Left forelimb (tissue), 1 donor: ENCODE measurements at regions not wholly inside any gene's neighbourhood (a gene's known extent, or its start where the extent isn't known, plus 50 kb on each side); places are given as distances from the start of the nearest gene placed in this dataset.
"Not testable (repeated sequence)": the region's sequence is repeated elsewhere in the genome, so short reads cannot be mapped to it uniquely, and the experiment has no call there.

ENCODE experiments used
- DNase-seq: peaks from one replicate; pipeline ENCODE4 v3.0.0-alpha.2; 2018; ENCODE audit warnings: low spot score

GRCh38 chr4:124943145-124943889, 230.8 kb upstream of the ANKRD50 start:
- no peak for DNase-seq

- no peak for DNase-seq
Observed at GRCh38 chr4:124941267-124941666, 228.7 kb upstream of the ANKRD50 start.

- DNase-seq = no peak
Observed at GRCh38 chr4:124940387-124940786, 227.9 kb upstream of the ANKRD50 start.

GRCh38 chr4:124939908-124940307, 227.4 kb upstream of the ANKRD50 start:
- DNase-seq = no peak

- DNase-seq = no peak
Observed at GRCh38 chr4:124938836-124939235, 226.3 kb upstream of the ANKRD50 start.

GRCh38 chr4:124937993-124938392, 225.5 kb upstream of the ANKRD50 start:
- DNase-seq = no peak

GRCh38 chr4:124936427-124936826, 223.9 kb upstream of the ANKRD50 start:
- peak; percentile 74 for DNase-seq

- DNase-seq = no peak
Observed at GRCh38 chr4:124934916-124935315, 222.4 kb upstream of the ANKRD50 start.

GRCh38 chr4:124933521-124933920, 221.0 kb upstream of the ANKRD50 start:
- DNase-seq = no peak

GRCh38 chr4:124932447-124932846, 219.9 kb upstream of the ANKRD50 start:
- no peak for DNase-seq

- DNase-seq = no peak
Observed at GRCh38 chr4:124931050-124931449, 218.5 kb upstream of the ANKRD50 start.

GRCh38 chr4:124922748-124923147, 210.2 kb upstream of the ANKRD50 start:
- not testable (repeated sequence) for DNase-seq

GRCh38 chr4:124918559-124919122, 206.1 kb upstream of the ANKRD50 start:
- no peak for DNase-seq

- no peak for DNase-seq
Observed at GRCh38 chr4:124915073-124915472, 202.5 kb upstream of the ANKRD50 start.

- no peak for DNase-seq
Observed at GRCh38 chr4:124913237-124913636, 200.7 kb upstream of the ANKRD50 start.

GRCh38 chr4:124910327-124910726, 197.8 kb upstream of the ANKRD50 start:
- no peak for DNase-seq

- DNase-seq = no peak
Observed at GRCh38 chr4:124907881-124908280, 195.3 kb upstream of the ANKRD50 start.

- no peak for DNase-seq
Observed at GRCh38 chr4:124905441-124905840, 192.9 kb upstream of the ANKRD50 start.

- DNase-seq = no peak
Observed at GRCh38 chr4:124904723-124905388, 192.3 kb upstream of the ANKRD50 start.

- DNase-seq = peak; percentile 74
Observed at GRCh38 chr4:124903995-124904722, 191.6 kb upstream of the ANKRD50 start.

- no peak for DNase-seq
Observed at GRCh38 chr4:124902001-124902515, 189.5 kb upstream of the ANKRD50 start.

GRCh38 chr4:124899997-124900396, 187.5 kb upstream of the ANKRD50 start:
- DNase-seq = no peak
